GM10266 (cell line): ENCODE measurements at regions not wholly inside any gene's neighbourhood (a gene's known extent, or its start where the extent isn't known, plus 50 kb on each side); places are given as distances from the start of the nearest gene placed in this dataset.

Experiments
- DNase-seq: peaks from one replicate; pipeline ENCODE4 v3.0.0; 2012; ENCODE audit errors: extremely low spot score
- TF ChIP-seq, protein P1 (sequence below): IDR thresholded peaks from 2 replicates; pipeline ENCODE4 v1.5.1; 2012; ENCODE audit warnings: mild to moderate bottlenecking, low read depth; ENCODE audit not compliant: control insufficient read depth, insufficient read depth; ENCODE audit errors: missing control alignments

GRCh38 chr13:79792716-79793115, 311.8 kb downstream of the NDFIP2 start:
- TF ChIP-seq, protein P1, sequence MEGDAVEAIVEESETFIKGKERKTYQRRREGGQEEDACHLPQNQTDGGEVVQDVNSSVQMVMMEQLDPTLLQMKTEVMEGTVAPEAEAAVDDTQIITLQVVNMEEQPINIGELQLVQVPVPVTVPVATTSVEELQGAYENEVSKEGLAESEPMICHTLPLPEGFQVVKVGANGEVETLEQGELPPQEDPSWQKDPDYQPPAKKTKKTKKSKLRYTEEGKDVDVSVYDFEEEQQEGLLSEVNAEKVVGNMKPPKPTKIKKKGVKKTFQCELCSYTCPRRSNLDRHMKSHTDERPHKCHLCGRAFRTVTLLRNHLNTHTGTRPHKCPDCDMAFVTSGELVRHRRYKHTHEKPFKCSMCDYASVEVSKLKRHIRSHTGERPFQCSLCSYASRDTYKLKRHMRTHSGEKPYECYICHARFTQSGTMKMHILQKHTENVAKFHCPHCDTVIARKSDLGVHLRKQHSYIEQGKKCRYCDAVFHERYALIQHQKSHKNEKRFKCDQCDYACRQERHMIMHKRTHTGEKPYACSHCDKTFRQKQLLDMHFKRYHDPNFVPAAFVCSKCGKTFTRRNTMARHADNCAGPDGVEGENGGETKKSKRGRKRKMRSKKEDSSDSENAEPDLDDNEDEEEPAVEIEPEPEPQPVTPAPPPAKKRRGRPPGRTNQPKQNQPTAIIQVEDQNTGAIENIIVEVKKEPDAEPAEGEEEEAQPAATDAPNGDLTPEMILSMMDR, result no peak
- no peak for DNase-seq

- TF ChIP-seq, protein P1, result no peak
- DNase-seq, result no peak
These were observed 310.6 kb downstream of the NDFIP2 start for GRCh38 chr13:79791471-79792042.

- no peak for DNase-seq
- TF ChIP-seq, protein P1, result no peak
These were observed 305.2 kb downstream of the NDFIP2 start for GRCh38 chr13:79786176-79786575.

GRCh38 chr13:79782541-79783205, 301.7 kb downstream of the NDFIP2 start:
- no peak for DNase-seq
- TF ChIP-seq, protein P1, result no peak

- DNase-seq, result no peak
- TF ChIP-seq, protein P1, result no peak
These were observed 301.0 kb downstream of the NDFIP2 start for GRCh38 chr13:79781829-79782540.

DNA sequence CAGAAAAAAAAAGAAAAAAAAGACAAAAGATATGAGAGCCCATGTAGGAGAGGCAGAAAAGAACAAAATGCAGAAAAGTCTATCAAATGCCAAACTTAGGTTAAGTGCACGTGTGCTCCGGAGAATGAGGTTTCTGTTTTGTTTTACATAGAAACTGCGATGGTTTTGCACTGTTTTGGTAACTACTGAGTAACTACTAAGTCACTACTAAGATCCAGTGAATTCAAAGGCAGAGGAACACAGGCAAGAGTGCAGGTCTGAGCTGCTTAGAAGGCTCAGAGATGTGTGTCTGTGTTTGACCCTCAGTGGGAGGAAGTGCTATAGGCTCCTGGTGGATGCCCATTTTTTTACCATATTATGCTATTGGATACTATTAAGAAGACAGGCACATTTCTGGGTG, 299.3 kb downstream of the NDFIP2 start:
- no peak for DNase-seq
- TF ChIP-seq, protein P1, result no peak

- TF ChIP-seq, protein P1, result no peak
- DNase-seq, result no peak
These were observed 298.8 kb downstream of the NDFIP2 start for GRCh38 chr13:79779761-79780160.
